ENCODE measurements at regions not wholly inside any gene's neighbourhood (a gene's known extent, or its start where the extent isn't known, plus 50 kb on each side); places are given as distances from the start of the nearest gene placed in this dataset.

DNA sequence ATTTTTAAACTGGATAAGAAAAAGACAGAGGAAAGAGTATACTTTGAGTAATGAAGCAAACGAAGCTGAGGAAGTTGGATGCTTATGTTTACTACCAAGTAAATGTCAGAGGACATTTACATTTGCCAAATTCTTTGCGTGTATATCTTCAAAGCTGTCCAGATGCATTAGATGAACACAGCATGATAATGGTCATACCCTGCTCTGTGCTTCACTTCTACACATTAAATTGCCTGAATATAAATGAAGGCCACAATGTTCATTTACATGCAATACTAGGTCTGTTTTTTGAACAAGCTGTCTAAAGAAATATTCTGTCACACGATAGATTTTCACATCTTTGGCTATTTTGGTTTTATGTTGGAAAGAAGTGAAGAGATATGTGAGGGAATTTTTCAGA is 405.8 kb upstream of the ADAMTS9 start:
- no peak for TF ChIP-seq NFRKB (IDR thresholded peaks at IDR 0.05)
- no peak for TF ChIP-seq BHLHE40 (IDR thresholded peaks at IDR 0.05; ENCODE audit: borderline replicate concordance)
- TF ChIP-seq FOXA1 (IDR thresholded peaks at IDR 0.05): no peak
- no peak for TF ChIP-seq L3MBTL2 (conservative IDR thresholded peaks at IDR 0.05)
- TF ChIP-seq FOXM1 (IDR thresholded peaks at IDR 0.05; ENCODE audit: borderline replicate concordance): no peak
- TF ChIP-seq CTBP1 (IDR thresholded peaks at IDR 0.05; ENCODE audit: borderline replicate concordance): no peak
- no peak for TF ChIP-seq FOXK2 (IDR thresholded peaks at IDR 0.05)
- TF ChIP-seq SUZ12 (IDR thresholded peaks at IDR 0.05): no peak

All from HEK293T (cell line).